ENCODE measurements at regions not wholly inside any gene's neighbourhood (a gene's known extent, or its start where the extent isn't known, plus 50 kb on each side); places are given as distances from the start of the nearest gene placed in this dataset.
A peak's percentile ranks its signal among the peaks of the same experiment; 100 is the strongest.

DNA sequence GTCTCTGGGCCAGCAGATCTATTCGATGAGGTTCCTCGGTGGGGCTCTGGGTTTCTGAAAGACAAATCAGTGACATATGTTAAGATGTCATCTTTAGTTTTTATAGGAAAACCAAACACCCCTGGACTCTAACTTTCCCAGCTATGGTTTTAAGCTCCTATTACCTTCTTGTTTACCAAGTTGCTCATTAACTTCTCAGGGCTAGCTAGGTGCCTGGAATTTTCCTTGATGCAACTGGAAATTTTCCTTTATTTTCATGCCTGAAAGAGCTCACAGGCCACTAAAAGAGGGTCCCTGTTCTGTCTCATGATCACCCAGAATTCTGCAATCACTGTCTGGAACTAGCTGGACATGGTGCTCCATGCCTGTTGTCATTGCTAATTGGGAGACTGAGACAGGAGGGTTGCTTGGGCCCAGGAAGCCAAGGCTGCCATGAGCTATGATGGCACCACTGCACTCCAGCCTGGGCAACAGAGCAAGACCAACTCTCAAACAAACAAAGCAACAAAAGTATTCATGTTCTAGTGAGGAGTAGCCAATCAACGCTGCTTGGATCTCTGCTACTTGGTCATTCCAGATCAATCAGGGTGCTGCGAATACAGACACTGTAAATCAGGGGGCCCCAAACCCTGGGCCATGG, 1173.5 kb upstream of the AUTS2 start:
- TF ChIP-seq, protein P1, sequence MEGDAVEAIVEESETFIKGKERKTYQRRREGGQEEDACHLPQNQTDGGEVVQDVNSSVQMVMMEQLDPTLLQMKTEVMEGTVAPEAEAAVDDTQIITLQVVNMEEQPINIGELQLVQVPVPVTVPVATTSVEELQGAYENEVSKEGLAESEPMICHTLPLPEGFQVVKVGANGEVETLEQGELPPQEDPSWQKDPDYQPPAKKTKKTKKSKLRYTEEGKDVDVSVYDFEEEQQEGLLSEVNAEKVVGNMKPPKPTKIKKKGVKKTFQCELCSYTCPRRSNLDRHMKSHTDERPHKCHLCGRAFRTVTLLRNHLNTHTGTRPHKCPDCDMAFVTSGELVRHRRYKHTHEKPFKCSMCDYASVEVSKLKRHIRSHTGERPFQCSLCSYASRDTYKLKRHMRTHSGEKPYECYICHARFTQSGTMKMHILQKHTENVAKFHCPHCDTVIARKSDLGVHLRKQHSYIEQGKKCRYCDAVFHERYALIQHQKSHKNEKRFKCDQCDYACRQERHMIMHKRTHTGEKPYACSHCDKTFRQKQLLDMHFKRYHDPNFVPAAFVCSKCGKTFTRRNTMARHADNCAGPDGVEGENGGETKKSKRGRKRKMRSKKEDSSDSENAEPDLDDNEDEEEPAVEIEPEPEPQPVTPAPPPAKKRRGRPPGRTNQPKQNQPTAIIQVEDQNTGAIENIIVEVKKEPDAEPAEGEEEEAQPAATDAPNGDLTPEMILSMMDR (conservative IDR thresholded peaks at IDR 0.05) = no peak
- peaks cover 14% of the 10 kb centered on the region for H3K4me1 Mint-ChIP-seq
- no peaks in the 10 kb centered on the region for H3K27me3 Mint-ChIP-seq (ENCODE audit: low read depth)
- no peak overlapping the region for H3K27ac Mint-ChIP-seq (ENCODE audit: unreplicated experiment)
- no peak for DNase-seq (ENCODE audit: low read depth, low spot score)
- H3K4me3 Mint-ChIP-seq = no peak overlapping the region
- H3K36me3 Mint-ChIP-seq (ENCODE audit: low read depth) = no peaks in the 10 kb centered on the region
- H3K9me3 Mint-ChIP-seq = no peaks in the 10 kb centered on the region

DNA sequence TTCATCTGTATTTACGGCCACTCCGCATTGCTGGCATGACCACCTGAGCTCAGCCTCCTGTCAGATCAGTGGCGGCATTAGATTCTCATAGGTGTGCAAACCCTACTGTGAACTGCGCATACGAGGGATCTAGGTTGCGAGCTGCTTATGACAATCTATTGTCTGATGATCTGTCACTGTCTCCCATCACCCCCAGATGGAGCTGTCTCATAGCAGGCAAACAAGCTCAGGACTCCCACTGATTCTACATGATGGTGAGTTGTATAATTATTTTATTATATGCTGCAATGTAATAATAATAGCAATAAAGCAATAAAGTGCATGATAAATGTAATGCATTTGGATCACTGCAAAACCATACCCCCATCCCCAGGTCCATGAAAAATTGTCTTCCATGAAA, 1172.9 kb upstream of the AUTS2 start:
- H3K36me3 Mint-ChIP-seq (ENCODE audit: low read depth) = no peaks in the 10 kb centered on the region
- peaks cover 14% of the 10 kb centered on the region for H3K4me1 Mint-ChIP-seq
- peaks cover 2% of the 10 kb centered on the region for H3K9me3 Mint-ChIP-seq
- no peaks in the 10 kb centered on the region for H3K27me3 Mint-ChIP-seq (ENCODE audit: low read depth)
- no peak overlapping the region for H3K27ac Mint-ChIP-seq (ENCODE audit: unreplicated experiment)
- no peak overlapping the region for H3K4me3 Mint-ChIP-seq
- DNase-seq (ENCODE audit: low read depth, low spot score) = no peak
- TF ChIP-seq, protein P1 (conservative IDR thresholded peaks at IDR 0.05) = peak; percentile 20

DNA sequence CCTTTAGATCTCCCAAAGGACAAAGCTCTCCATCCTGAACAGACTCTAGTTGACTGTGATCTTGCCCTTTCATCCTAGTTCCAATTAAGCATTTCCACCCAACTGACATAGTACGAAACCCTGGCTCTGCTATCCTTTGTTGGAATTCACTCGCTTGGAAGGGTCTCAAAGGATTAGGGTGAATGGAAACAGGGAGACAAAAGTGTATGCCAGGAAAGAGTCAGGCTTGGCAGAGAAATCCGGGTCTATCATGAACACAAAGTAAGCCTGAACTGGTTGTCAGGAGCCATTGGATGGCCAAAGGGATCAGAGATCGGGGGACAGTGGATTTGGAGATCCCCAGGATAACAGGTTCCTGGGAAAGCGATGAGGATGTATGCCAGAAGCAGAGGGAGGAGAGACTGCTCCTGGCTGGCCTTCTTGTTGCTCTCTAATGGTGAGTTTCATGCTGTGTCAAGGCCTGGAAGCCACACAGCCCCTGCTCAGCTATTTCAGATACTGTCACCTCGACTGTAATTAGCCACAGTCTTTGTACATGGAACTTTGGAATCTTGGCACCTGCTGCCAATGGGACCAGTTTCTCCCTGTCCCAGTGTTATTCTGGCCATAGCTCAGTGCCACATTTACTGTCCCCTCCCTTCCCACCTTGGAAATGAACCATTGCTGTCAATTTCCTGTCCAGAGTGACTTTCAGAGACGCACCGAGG, 1168.7 kb upstream of the AUTS2 start:
- no peak overlapping the region for H3K4me3 Mint-ChIP-seq
- TF ChIP-seq, protein P1 (conservative IDR thresholded peaks at IDR 0.05) = no peak
- no peak overlapping the region for H3K27ac Mint-ChIP-seq (ENCODE audit: unreplicated experiment)
- peaks cover 11% of the 10 kb centered on the region for H3K4me1 Mint-ChIP-seq
- H3K36me3 Mint-ChIP-seq (ENCODE audit: low read depth) = no peaks in the 10 kb centered on the region
- H3K27me3 Mint-ChIP-seq (ENCODE audit: low read depth) = no peaks in the 10 kb centered on the region
- no peak for DNase-seq (ENCODE audit: low read depth, low spot score)
- peaks cover 2% of the 10 kb centered on the region for H3K9me3 Mint-ChIP-seq

DNA sequence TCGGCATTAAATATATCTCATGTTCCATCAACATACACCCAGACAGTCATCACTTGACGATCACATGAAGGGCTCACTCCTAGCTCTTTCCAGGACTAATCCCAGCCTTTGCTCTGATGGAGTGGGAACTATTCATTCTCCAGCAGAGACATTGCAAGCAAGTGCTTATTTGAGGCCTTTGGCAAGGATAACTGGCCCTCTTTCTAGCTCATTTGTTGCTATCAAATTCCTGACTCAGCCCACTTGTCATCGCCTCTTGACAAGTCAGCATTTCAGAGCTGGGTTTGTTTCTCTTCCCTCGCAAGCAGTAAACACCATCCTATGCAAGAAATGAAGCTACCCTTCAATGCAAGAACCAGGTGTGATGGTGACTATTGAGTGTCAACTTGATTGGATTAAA, 1165.7 kb upstream of the AUTS2 start:
- Mint-ChIP-seq H3K27ac (ENCODE audit: unreplicated experiment) (no peak overlapping the region), H3K27me3 (ENCODE audit: low read depth) (no peaks in the 10 kb centered on the region), H3K4me1 (peaks cover 10% of the 10 kb centered on the region), H3K9me3 (peaks cover 2% of the 10 kb centered on the region), H3K36me3 (ENCODE audit: low read depth) (no peaks in the 10 kb centered on the region), H3K4me3 (no peak overlapping the region)
- TF ChIP-seq, protein P1 (conservative IDR thresholded peaks at IDR 0.05) = no peak
- DNase-seq (ENCODE audit: low read depth, low spot score) = no peak

DNA sequence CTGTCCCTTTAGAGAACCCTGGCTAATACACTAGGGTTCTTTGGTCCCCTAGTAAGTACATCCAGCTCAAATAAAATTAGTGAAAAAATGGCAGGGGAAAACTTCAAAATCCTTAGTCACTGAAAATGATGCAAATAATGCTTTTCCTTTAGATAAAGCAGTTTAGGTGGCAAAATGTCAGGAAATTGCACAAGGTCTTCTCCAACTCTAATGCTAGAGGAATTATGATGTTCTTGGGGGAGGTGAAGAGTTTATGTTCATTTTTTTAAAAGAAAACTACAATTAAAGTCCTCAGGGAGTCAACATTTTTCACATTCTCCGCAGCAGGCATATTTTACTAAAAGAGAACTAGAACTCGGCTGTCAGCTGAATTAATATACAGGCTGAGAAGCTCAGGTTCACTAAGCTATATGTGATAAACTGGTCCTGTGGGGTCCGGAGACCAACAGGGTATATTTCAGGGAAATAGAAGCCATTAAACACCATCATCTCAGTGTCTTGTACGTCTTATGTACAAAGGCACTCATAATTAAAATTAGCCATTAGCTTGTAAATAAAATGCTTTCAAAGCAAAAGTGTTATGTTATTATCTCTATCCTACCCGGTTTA, 1164.7 kb upstream of the AUTS2 start:
- no peaks in the 10 kb centered on the region for H3K27me3 Mint-ChIP-seq (ENCODE audit: low read depth)
- H3K27ac Mint-ChIP-seq (ENCODE audit: unreplicated experiment) = no peak overlapping the region
- no peak for DNase-seq (ENCODE audit: low read depth, low spot score)
- H3K4me3 Mint-ChIP-seq = no peak overlapping the region
- TF ChIP-seq, protein P1 (conservative IDR thresholded peaks at IDR 0.05) = no peak
- H3K4me1 Mint-ChIP-seq = peaks cover 10% of the 10 kb centered on the region
- H3K36me3 Mint-ChIP-seq (ENCODE audit: low read depth) = no peaks in the 10 kb centered on the region
- peaks cover 4% of the 10 kb centered on the region for H3K9me3 Mint-ChIP-seq
